ENCODE measurements at regions not wholly inside any gene's neighbourhood (a gene's known extent, or its start where the extent isn't known, plus 50 kb on each side); places are given as distances from the start of the nearest gene placed in this dataset.

GRCh38 chr13:29959086-29959485 lies 108.7 kb upstream of the UBL3 start:
- H3K27me3 Mint-ChIP-seq, result no peaks in the 10 kb centered on the region
- Histone ChIP-seq H3K27ac (ENCODE audit: low read depth in 1 of 2, low read length in 2 of 2) (no peak overlapping the region), H3K36me3 (ENCODE audit: insufficient read depth, low read length) (no peaks in the 10 kb centered on the region), H3K4me3 (ENCODE audit: low read length) (no peak overlapping the region), H3K27me3 (ENCODE audit: control insufficient read depth in 1 of 2, insufficient read depth in 2 of 2, low read length in 2 of 2) (no peaks in the 10 kb centered on the region), H3K4me1 (ENCODE audit: insufficient read depth, low read length) (peaks cover 35% of the 10 kb centered on the region), H3K9me3 (ENCODE audit: control insufficient read depth in 1 of 2, insufficient read depth in 1 of 2, low read length in 2 of 2) (no peaks in the 10 kb centered on the region)
- no peak for DNase-seq
- ATAC-seq (ENCODE audit: poor library complexity), result no peak
- no peaks in the 10 kb centered on the region for H3K36me3 Mint-ChIP-seq (ENCODE audit: low read depth)
- no peak for TF ChIP-seq CTCF (IDR thresholded peaks at IDR 0.05)
- intact Hi-C loops (cut with DNase I, micrococcal nuclease), result loop anchor here in 1 of 2 experiments (5.0 kb wide), 1 partner anchor 153 kb away; no protein-coding TSS in a partner anchor
- H3K27ac Mint-ChIP-seq, result peak overlapping the region; percentile 78
- ChIA-PET POLR2A (interaction anchor here (0.8 to 9.4 kb wide), 5 partner anchors 9 to 154 kb away, joined by 3 to 160 read pairs (median 6); no protein-coding TSS in a partner anchor), CTCF (no interaction called here)
- no peaks in the 10 kb centered on the region for H3K9me3 Mint-ChIP-seq
- H3K4me3 Mint-ChIP-seq, result no peak overlapping the region
- H3K4me1 Mint-ChIP-seq (ENCODE audit: low read depth), result peaks cover 52% of the 10 kb centered on the region

DNA sequence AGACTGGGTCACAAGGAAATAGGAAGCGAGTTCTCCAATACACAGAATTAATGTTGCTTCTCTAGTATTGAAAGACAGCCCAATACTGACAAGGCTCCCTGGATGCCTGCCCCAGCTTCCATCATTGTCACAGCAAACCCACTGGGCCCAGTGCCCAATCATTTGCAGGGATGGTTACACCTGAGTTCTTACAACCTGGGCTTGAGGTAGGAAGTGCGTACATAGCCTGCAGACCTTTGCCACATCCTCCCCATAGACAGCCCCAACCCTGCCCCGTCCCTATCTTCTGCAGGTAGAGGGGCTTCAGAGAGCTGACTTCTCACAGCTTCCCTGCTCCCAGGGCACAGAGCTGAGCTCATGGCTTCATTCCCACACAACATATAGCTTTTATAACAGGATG lies 108.1 kb upstream of the UBL3 start:
- peaks cover 59% of the 10 kb centered on the region for H3K4me1 Mint-ChIP-seq (ENCODE audit: low read depth)
- peak; percentile 73 for ATAC-seq (ENCODE audit: poor library complexity)
- CTCF ChIA-PET, result no interaction called here

GRCh38 chr13:29957320-29957719 lies 106.9 kb upstream of the UBL3 start:
- H3K27ac ChIP-seq (ENCODE audit: low read depth in 1 of 2, low read length in 2 of 2), result no peak overlapping the region
- Mint-ChIP-seq H3K36me3 (ENCODE audit: low read depth) (no peaks in the 10 kb centered on the region), H3K27ac (peak overlapping the region; percentile 78), H3K9me3 (no peaks in the 10 kb centered on the region), H3K4me1 (ENCODE audit: low read depth) (peaks cover 65% of the 10 kb centered on the region), H3K4me3 (no peak overlapping the region), H3K27me3 (no peaks in the 10 kb centered on the region)
- POLR2A ChIA-PET, result interaction anchor here (9.4 kb wide), 1 partner anchor 19 kb away, joined by 160 read pairs; no protein-coding TSS in a partner anchor
- ATAC-seq (ENCODE audit: poor library complexity) (no peak), DNase-seq (no peak)
- no peaks in the 10 kb centered on the region for H3K9me3 ChIP-seq (ENCODE audit: control insufficient read depth in 1 of 2, insufficient read depth in 1 of 2, low read length in 2 of 2)
- no peak for TF ChIP-seq CTCF (IDR thresholded peaks at IDR 0.05)
- no peak overlapping the region for H3K4me3 ChIP-seq (ENCODE audit: low read length)
- no peaks in the 10 kb centered on the region for H3K27me3 ChIP-seq (ENCODE audit: control insufficient read depth in 1 of 2, insufficient read depth in 2 of 2, low read length in 2 of 2)
- peaks cover 48% of the 10 kb centered on the region for H3K4me1 ChIP-seq (ENCODE audit: insufficient read depth, low read length)
- CTCF ChIA-PET, result no interaction called here
- intact Hi-C loops (cut with DNase I, micrococcal nuclease), result loop anchor here in 1 of 2 experiments (5.0 kb wide), 1 partner anchor 155 kb away; no protein-coding TSS in a partner anchor
- H3K36me3 ChIP-seq (ENCODE audit: insufficient read depth, low read length), result no peaks in the 10 kb centered on the region

More for the DNA sequence above, 108.1 kb upstream of the UBL3 start:
- no peak for TF ChIP-seq CTCF (IDR thresholded peaks at IDR 0.05)
- Histone ChIP-seq H3K27ac (ENCODE audit: low read depth in 1 of 2, low read length in 2 of 2) (no peak overlapping the region), H3K4me3 (ENCODE audit: low read length) (no peak overlapping the region), H3K4me1 (ENCODE audit: insufficient read depth, low read length) (peaks cover 40% of the 10 kb centered on the region), H3K27me3 (ENCODE audit: control insufficient read depth in 1 of 2, insufficient read depth in 2 of 2, low read length in 2 of 2) (no peaks in the 10 kb centered on the region), H3K9me3 (ENCODE audit: control insufficient read depth in 1 of 2, insufficient read depth in 1 of 2, low read length in 2 of 2) (no peaks in the 10 kb centered on the region), H3K36me3 (ENCODE audit: insufficient read depth, low read length) (no peaks in the 10 kb centered on the region)
- H3K27ac Mint-ChIP-seq, result peak overlapping the region; percentile 78
- no peak overlapping the region for H3K4me3 Mint-ChIP-seq
- DNase-seq, result peak in 8 of 14 experiments; percentile 8 to 79 (median 36)
- H3K27me3 Mint-ChIP-seq, result no peaks in the 10 kb centered on the region
- intact Hi-C loops (cut with DNase I, micrococcal nuclease), result loop anchor here in 1 of 2 experiments (5.0 kb wide), 1 partner anchor 154 kb away; no protein-coding TSS in a partner anchor
- H3K36me3 Mint-ChIP-seq (ENCODE audit: low read depth), result no peaks in the 10 kb centered on the region
- no peaks in the 10 kb centered on the region for H3K9me3 Mint-ChIP-seq
- POLR2A ChIA-PET, result interaction anchor here (0.6 to 9.4 kb wide), 5 partner anchors 20 to 154 kb away, joined by 3 to 160 read pairs (median 4); no protein-coding TSS in a partner anchor
